ENCODE measurements at regions not wholly inside any gene's neighbourhood (a gene's known extent, or its start where the extent isn't known, plus 50 kb on each side); places are given as distances from the start of the nearest gene placed in this dataset.

DNA sequence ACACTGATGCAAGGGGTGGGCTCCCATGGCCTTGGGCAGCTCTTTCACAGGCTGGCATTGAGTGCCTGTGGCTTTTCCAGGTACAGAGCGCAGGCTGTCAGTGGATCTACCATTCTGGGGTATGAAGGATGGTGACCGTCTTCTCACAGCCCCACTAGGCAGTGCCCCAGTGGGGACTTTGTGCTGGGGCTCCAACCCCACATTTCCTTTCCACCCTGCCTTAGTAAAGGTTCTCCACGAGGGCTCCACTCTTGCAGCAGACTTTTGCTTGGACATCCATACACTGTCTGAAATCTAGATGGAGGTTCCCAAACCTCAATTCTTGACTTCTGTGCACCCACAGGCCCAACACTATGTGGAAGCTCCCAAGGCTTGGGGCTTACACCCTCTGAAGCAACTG, 107.9 kb upstream of the ECI2 start:
- TF ChIP-seq, protein P1, sequence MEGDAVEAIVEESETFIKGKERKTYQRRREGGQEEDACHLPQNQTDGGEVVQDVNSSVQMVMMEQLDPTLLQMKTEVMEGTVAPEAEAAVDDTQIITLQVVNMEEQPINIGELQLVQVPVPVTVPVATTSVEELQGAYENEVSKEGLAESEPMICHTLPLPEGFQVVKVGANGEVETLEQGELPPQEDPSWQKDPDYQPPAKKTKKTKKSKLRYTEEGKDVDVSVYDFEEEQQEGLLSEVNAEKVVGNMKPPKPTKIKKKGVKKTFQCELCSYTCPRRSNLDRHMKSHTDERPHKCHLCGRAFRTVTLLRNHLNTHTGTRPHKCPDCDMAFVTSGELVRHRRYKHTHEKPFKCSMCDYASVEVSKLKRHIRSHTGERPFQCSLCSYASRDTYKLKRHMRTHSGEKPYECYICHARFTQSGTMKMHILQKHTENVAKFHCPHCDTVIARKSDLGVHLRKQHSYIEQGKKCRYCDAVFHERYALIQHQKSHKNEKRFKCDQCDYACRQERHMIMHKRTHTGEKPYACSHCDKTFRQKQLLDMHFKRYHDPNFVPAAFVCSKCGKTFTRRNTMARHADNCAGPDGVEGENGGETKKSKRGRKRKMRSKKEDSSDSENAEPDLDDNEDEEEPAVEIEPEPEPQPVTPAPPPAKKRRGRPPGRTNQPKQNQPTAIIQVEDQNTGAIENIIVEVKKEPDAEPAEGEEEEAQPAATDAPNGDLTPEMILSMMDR (IDR thresholded peaks at IDR 0.05), result no peak
- TF ChIP-seq POLR2A (IDR thresholded peaks at IDR 0.05) (no peak), EP300 (IDR thresholded peaks at IDR 0.05; ENCODE audit: low read depth) (no peak)

All from transverse colon (tissue), 3 donors.